SU-DHL-6 (cell line): ENCODE measurements at regions not wholly inside any gene's neighbourhood (a gene's known extent, or its start where the extent isn't known, plus 50 kb on each side); places are given as distances from the start of the nearest gene placed in this dataset.

ENCODE experiments used
- CTCF ChIP-seq: fragments of 200-600 bp; sonication (generic); IDR thresholded peaks from one replicate; pipeline ENCODE4 v1.5.1; 2017; ENCODE audit warnings: antibody characterized with exemption, mild to moderate bottlenecking, low read length, moderate library complexity; ENCODE audit not compliant: insufficient read depth, poor library complexity, severe bottlenecking
- EZH2phosphoT487 ChIP-seq: fragments of 200-600 bp; sonication (generic), shearing (Covaris generic); conservative IDR thresholded peaks from 2 replicates; pipeline ENCODE4 v1.6.1; 2018; ENCODE audit warnings: mild to moderate bottlenecking, antibody characterized with exemption, low read length, moderate library complexity, mixed read lengths

GRCh38 chr15:37880835-37881153, 53.6 kb upstream of the TMCO5A start:
- TF ChIP-seq CTCF = no peak
- TF ChIP-seq EZH2phosphoT487 = no peak
